Transverse colon (tissue), 3 donors: ENCODE measurements at regions not wholly inside any gene's neighbourhood (a gene's known extent, or its start where the extent isn't known, plus 50 kb on each side); places are given as distances from the start of the nearest gene placed in this dataset.

ENCODE experiments used
- POLR2A ChIP-seq: fragments of 450-650 bp; IDR thresholded peaks from one replicate; pipeline ENCODE4 v1.6.1; 2016; ENCODE audit warnings: antibody characterized with exemption, mild to moderate bottlenecking, moderate library complexity
- TF ChIP-seq, protein P1 (sequence below), 5 experiments: fragments of 200-600 bp in 3 of 5; fragments of 450-650 bp in 2 of 5; sonication (generic) in 3 of 5; IDR thresholded peaks; 1 replicate in 2 of 5; 2 replicates in 3 of 5; pipeline ENCODE4 v1.5.1; 2016 to 2017; ENCODE audit warnings: antibody characterized with exemption in 5 of 5, inconsistent platforms in 3 of 5, mild to moderate bottlenecking in 2 of 5, moderate library complexity in 1 of 5

DNA sequence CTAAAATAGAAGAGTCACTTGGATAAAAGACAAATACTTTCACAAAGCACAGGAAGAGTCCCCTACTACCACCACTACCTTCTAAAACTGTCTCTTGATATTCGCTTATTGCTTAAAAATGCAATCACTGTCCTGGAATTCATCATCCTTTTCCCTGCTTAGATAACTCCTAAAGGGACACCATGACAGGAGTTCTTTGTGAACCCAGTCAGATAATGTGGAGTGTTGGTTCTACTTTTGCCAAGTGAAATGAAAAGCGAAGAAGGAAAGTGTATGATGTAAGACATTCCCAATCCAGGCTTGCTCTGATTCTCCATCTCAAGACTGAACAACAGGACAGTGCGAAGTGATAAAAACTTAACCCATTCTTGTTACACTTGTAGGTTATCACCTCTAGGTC lies 103.0 kb downstream of the MTERF1 start:
- TF ChIP-seq, protein P1, sequence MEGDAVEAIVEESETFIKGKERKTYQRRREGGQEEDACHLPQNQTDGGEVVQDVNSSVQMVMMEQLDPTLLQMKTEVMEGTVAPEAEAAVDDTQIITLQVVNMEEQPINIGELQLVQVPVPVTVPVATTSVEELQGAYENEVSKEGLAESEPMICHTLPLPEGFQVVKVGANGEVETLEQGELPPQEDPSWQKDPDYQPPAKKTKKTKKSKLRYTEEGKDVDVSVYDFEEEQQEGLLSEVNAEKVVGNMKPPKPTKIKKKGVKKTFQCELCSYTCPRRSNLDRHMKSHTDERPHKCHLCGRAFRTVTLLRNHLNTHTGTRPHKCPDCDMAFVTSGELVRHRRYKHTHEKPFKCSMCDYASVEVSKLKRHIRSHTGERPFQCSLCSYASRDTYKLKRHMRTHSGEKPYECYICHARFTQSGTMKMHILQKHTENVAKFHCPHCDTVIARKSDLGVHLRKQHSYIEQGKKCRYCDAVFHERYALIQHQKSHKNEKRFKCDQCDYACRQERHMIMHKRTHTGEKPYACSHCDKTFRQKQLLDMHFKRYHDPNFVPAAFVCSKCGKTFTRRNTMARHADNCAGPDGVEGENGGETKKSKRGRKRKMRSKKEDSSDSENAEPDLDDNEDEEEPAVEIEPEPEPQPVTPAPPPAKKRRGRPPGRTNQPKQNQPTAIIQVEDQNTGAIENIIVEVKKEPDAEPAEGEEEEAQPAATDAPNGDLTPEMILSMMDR (IDR thresholded peaks at IDR 0.05) = no peak
- no peak for TF ChIP-seq POLR2A
